ENCODE measurements at regions not wholly inside any gene's neighbourhood (a gene's known extent, or its start where the extent isn't known, plus 50 kb on each side); places are given as distances from the start of the nearest gene placed in this dataset.

- DNase-seq (ENCODE audit: low read depth), result no peak
- no peak for TF ChIP-seq CTCF (IDR thresholded peaks at IDR 0.05; ENCODE audit: insufficient read depth, low read depth, low read length)
Measured at GRCh38 chr1:232209357-232209756, 420.6 kb downstream of the SIPA1L2 start.

GRCh38 chr1:232207073-232207866 lies 422.7 kb downstream of the SIPA1L2 start:
- no peak overlapping the region for H3K4me3 ChIP-seq (ENCODE audit: low read depth, low read length)
- DNase-seq (ENCODE audit: low read depth), result no peak
- no peak for TF ChIP-seq CTCF (IDR thresholded peaks at IDR 0.05; ENCODE audit: insufficient read depth, low read depth, low read length)

More at GRCh38 chr1:232209357-232209756, 420.6 kb downstream of the SIPA1L2 start:
- no peak overlapping the region for H3K4me3 ChIP-seq (ENCODE audit: low read depth, low read length)

GRCh38 chr1:232204269-232204668 lies 425.7 kb downstream of the SIPA1L2 start:
- DNase-seq (ENCODE audit: low read depth), result no peak
- no peak for TF ChIP-seq CTCF (IDR thresholded peaks at IDR 0.05; ENCODE audit: insufficient read depth, low read depth, low read length)
- no peak overlapping the region for H3K4me3 ChIP-seq (ENCODE audit: low read depth, low read length)

- DNase-seq (ENCODE audit: low read depth), result no peak
- no peak overlapping the region for H3K4me3 ChIP-seq (ENCODE audit: low read depth, low read length)
- TF ChIP-seq CTCF (IDR thresholded peaks at IDR 0.05; ENCODE audit: insufficient read depth, low read depth, low read length), result no peak
Measured at GRCh38 chr1:232201024-232201423, 428.9 kb downstream of the SIPA1L2 start.

- TF ChIP-seq CTCF (IDR thresholded peaks at IDR 0.05; ENCODE audit: insufficient read depth, low read depth, low read length), result no peak
- DNase-seq (ENCODE audit: low read depth), result peak; percentile 10
- H3K4me3 ChIP-seq (ENCODE audit: low read depth, low read length), result no peak overlapping the region
Measured at GRCh38 chr1:232196042-232196441, 433.9 kb downstream of the SIPA1L2 start.

- no peak for DNase-seq (ENCODE audit: low read depth)
- H3K4me3 ChIP-seq (ENCODE audit: low read depth, low read length), result no peak overlapping the region
- no peak for TF ChIP-seq CTCF (IDR thresholded peaks at IDR 0.05; ENCODE audit: insufficient read depth, low read depth, low read length)
Measured at GRCh38 chr1:232194424-232194823, 435.5 kb downstream of the SIPA1L2 start.

- H3K4me3 ChIP-seq (ENCODE audit: low read depth, low read length), result no peak overlapping the region
- DNase-seq (ENCODE audit: low read depth), result no peak
- TF ChIP-seq CTCF (IDR thresholded peaks at IDR 0.05; ENCODE audit: insufficient read depth, low read depth, low read length), result no peak
Measured at GRCh38 chr1:232193451-232193783, 436.5 kb downstream of the SIPA1L2 start.
